ENCODE measurements at regions not wholly inside any gene's neighbourhood (a gene's known extent, or its start where the extent isn't known, plus 50 kb on each side); places are given as distances from the start of the nearest gene placed in this dataset.
"Not testable (repeated sequence)": the region's sequence is repeated elsewhere in the genome, so short reads cannot be mapped to it uniquely, and the experiment has no call there.

DNA sequence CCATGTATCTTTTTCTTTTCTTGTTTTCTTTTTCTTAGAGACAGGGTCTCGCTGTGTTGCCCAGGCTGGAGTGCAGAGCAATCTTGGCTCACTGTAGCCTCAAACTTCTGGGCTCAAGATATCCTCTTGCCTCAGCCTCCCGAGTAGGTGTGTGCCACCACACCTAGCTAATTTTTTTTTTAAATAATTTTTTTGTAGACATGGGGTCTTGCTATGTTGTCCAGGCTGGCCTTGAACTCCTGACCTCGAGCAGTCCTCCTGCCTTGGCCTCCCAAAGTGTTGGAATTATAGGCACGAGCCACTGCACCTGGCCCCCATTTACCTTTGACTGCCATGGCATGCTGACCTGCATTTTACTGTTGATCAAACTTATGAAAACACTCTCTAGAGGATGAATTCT, 198.6 kb downstream of the SOX4 start:
- no peak overlapping the region for H3K27ac ChIP-seq
- intact Hi-C loops (cut with DNase I; ENCODE audit: low total_unique reads): no loop called here
- no peaks in the 10 kb centered on the region for H3K36me3 ChIP-seq
- H3K9me3 ChIP-seq: no peaks in the 10 kb centered on the region
- WGBS, 5 donors: 74 to 94% (median 85%) methylated on average over 4 of the region's 4 CpGs
- TF ChIP-seq POLR2AphosphoS5 (IDR thresholded peaks at IDR 0.05): no peak
- no peak for TF ChIP-seq POLR2A (IDR thresholded peaks at IDR 0.05)
- TF ChIP-seq, protein P1, sequence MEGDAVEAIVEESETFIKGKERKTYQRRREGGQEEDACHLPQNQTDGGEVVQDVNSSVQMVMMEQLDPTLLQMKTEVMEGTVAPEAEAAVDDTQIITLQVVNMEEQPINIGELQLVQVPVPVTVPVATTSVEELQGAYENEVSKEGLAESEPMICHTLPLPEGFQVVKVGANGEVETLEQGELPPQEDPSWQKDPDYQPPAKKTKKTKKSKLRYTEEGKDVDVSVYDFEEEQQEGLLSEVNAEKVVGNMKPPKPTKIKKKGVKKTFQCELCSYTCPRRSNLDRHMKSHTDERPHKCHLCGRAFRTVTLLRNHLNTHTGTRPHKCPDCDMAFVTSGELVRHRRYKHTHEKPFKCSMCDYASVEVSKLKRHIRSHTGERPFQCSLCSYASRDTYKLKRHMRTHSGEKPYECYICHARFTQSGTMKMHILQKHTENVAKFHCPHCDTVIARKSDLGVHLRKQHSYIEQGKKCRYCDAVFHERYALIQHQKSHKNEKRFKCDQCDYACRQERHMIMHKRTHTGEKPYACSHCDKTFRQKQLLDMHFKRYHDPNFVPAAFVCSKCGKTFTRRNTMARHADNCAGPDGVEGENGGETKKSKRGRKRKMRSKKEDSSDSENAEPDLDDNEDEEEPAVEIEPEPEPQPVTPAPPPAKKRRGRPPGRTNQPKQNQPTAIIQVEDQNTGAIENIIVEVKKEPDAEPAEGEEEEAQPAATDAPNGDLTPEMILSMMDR (IDR thresholded peaks at IDR 0.05 in 8 of 11, conservative IDR thresholded peaks at IDR 0.05 in 3 of 11): no peak
- H3K4me3 ChIP-seq: no peak overlapping the region
- no peak for DNase-seq
- H3K27me3 ChIP-seq (replicated peaks in 1 of 7): no peaks in the 10 kb centered on the region
- no peaks in the 10 kb centered on the region for H3K4me1 ChIP-seq

DNA sequence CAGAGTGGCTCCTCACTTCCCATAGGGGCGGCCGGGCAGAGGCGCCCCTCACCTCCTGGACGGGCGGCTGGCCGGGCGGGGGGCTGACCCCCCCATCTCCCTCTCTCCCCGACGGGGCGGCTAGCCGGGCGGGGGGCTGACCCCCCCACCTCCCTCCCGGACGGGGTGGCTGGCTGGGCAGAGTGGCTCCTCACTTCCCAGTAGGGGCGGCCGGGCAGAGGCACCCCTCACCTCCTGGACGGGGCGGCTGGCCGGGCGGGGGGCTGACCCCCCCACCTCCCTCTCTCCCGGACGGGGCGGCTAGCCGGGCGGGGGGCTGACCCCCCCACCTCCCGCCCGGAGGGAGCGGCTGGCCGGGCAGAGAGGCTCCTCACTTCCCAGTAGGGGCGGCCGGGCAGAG, 203.4 kb downstream of the SOX4 start:
- H3K9me3 ChIP-seq; DNase-seq; H3K27ac ChIP-seq; H3K27me3 ChIP-seq (replicated peaks in 1 of 7); H3K36me3 ChIP-seq; H3K4me1 ChIP-seq; intact Hi-C loops (cut with DNase I; ENCODE audit: low total_unique reads); H3K4me3 ChIP-seq: not testable (repeated sequence)
- 92 to 97% (median 97%) methylated on average over 7 to 31 of the region's 31 CpGs; no CpG with 5 or more reads in 2 of the 5 donors for WGBS, 5 donors

DNA sequence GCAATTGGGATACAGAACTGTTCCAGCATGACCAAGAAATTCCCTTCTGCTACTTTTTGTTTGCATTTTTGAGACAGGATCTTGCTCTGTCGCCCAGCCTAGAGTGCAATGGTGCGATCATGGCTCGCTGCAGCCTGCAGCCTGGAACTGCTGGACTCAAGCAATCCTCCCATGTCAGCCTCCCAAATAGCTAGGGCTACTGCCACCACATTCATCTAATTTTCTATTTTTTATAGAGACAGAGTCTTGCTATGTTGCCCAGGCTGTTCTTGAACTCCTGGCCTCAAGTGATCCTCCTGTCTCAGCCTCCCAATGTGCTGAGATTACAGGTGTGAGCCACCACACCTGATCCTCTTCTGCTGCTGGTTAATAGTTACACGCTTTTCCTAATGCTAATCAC, 204.9 kb downstream of the SOX4 start:
- no peak for DNase-seq
- H3K27ac ChIP-seq: no peak overlapping the region
- H3K4me3 ChIP-seq: no peak overlapping the region
- H3K36me3 ChIP-seq: no peaks in the 10 kb centered on the region
- no peaks in the 10 kb centered on the region for H3K27me3 ChIP-seq (replicated peaks in 1 of 7)
- TF ChIP-seq POLR2AphosphoS5 (IDR thresholded peaks at IDR 0.05) (no peak), POLR2A (IDR thresholded peaks at IDR 0.05) (no peak)
- TF ChIP-seq, protein P1 (IDR thresholded peaks at IDR 0.05 in 8 of 11, conservative IDR thresholded peaks at IDR 0.05 in 3 of 11): no peak
- intact Hi-C loops (cut with DNase I; ENCODE audit: low total_unique reads): no loop called here
- H3K9me3 ChIP-seq: no peaks in the 10 kb centered on the region
- H3K4me1 ChIP-seq: no peaks in the 10 kb centered on the region
- 91 to 97% (median 95%) methylated on average over 4 of the region's 4 CpGs for WGBS, 5 donors

DNA sequence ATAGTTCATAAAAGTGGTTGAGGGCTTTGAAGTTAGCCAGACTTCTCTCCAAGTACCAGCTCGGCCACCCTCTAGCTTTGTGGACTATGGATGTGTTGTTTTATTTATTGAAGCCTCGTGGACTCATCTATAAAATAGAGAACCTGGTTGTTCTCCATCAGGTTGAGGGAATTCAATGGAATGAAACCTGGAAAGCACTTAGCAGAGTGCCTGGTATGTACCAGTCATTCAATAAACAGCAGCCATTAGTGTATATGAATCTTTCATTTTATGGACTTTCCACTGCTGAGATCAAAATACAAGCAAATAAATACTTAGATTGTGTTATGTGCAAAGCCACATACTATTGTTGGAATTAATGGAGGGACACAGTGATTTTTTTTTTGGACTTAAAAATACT, 206.8 kb downstream of the SOX4 start:
- no peaks in the 10 kb centered on the region for H3K36me3 ChIP-seq
- intact Hi-C loops (cut with DNase I; ENCODE audit: low total_unique reads): no loop called here
- H3K4me1 ChIP-seq: no peaks in the 10 kb centered on the region
- no peak overlapping the region for H3K27ac ChIP-seq
- H3K9me3 ChIP-seq: no peaks in the 10 kb centered on the region
- TF ChIP-seq, protein P1 (IDR thresholded peaks at IDR 0.05 in 8 of 11, conservative IDR thresholded peaks at IDR 0.05 in 3 of 11): no peak
- TF ChIP-seq POLR2AphosphoS5 (IDR thresholded peaks at IDR 0.05) (no peak), POLR2A (IDR thresholded peaks at IDR 0.05) (no peak)
- no peak for DNase-seq
- no peak overlapping the region for H3K4me3 ChIP-seq
- WGBS, 5 donors: 67 to 84% (median 72%) methylated on average over 2 of the region's 2 CpGs
- H3K27me3 ChIP-seq (replicated peaks in 1 of 7): no peaks in the 10 kb centered on the region

DNA sequence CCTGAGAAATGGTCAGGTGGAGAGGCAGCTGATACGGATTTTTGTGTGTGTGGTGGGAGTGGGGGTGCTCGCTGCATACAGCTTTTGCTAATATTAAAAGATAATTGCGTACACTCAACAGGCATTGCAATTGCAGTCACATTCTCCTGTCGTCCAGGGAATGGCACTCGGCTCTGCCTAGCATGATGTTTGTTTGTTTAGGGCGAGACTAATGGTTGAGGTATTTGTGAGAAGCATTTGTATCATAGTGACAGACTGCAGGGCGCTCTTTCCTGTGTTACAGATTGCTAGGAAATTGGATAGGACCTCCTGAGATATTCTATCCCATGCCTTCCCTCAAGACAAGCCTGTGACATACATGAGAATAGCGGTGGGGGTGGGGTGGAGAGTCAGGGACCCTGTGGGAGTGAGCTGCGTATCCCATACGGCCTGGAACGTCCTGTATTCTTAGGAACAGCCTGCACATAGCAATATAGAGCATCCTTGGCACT, 207.4 kb downstream of the SOX4 start:
- TF ChIP-seq, protein P1 (IDR thresholded peaks at IDR 0.05 in 8 of 11, conservative IDR thresholded peaks at IDR 0.05 in 3 of 11): no peak
- TF ChIP-seq POLR2AphosphoS5 (IDR thresholded peaks at IDR 0.05) (no peak), POLR2A (IDR thresholded peaks at IDR 0.05) (no peak)
- WGBS, 5 donors: 86 to 95% (median 89%) methylated on average over 11 of the region's 11 CpGs
- Histone ChIP-seq H3K9me3 (no peaks in the 10 kb centered on the region), H3K4me3 (no peak overlapping the region), H3K27me3 (replicated peaks in 1 of 7) (no peaks in the 10 kb centered on the region), H3K36me3 (no peaks in the 10 kb centered on the region), H3K4me1 (no peaks in the 10 kb centered on the region), H3K27ac (no peak overlapping the region)
- intact Hi-C loops (cut with DNase I; ENCODE audit: low total_unique reads): no loop called here
- DNase-seq: no peak
